NCI-H774 (cell line): ENCODE measurements at regions not wholly inside any gene's neighbourhood (a gene's known extent, or its start where the extent isn't known, plus 50 kb on each side); places are given as distances from the start of the nearest gene placed in this dataset.

Experiments used
- DNase-seq: peaks from one replicate; lab custom pipeline; 2025; lab: John Stamatoyannopoulos, UW

DNA sequence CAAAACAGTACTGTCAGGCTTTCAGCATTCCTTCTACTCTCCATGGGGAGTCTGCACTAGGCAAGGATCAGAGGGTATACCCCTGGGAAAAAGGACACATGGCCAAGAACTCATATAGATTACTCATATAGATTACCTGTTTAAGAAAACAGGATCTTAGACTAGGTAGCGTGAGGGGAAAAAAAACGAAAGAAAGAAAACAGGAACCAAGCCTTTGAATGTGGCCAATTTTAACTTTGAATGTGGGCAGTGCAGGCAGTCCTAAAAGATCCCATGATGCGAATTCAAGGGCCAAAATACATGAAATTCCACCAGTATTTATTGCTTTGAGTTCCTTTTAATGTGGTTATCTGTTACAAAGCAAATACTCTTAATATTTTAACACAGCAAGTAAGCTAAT is 108.6 kb upstream of the TAC1 start:
- DNase-seq = no peak

GRCh38 chr7:97630116-97630515 is 101.8 kb upstream of the TAC1 start:
- no peak for DNase-seq

GRCh38 chr7:97635622-97636021 is 96.3 kb upstream of the TAC1 start:
- DNase-seq = no peak

GRCh38 chr7:97639036-97639435 is 92.8 kb upstream of the TAC1 start:
- DNase-seq = no peak

DNA sequence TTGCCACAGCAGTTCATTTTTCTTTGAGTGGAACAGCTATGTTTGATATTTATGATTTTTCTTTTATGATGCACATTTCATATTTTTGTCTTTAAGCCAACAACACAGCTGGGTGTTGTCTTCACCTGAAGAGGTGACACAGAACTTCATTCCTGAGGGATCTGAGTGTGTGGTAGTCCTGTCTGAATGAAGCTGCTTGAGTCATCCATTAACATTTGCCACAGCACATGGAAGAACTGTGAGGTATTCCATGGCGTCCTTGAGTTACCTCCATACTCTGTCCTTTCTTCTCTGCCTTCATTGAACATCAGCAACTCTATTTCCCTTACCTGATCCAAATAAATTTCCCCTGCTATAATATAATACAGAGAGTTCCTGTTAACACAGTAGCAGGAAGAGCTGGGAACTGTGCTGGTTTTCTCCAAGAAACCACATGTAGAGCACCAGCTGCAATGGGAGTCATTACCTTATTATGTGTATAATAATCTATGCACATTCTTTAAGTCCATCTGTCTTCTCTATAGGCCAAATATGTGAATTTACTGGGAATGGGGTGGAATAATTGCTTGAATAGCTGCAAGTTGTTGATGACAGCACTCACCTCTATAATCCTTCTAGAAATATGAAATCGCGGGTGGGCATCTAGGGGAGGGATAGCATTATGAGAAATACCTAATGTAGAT is 72.4 kb upstream of the TAC1 start:
- DNase-seq = no peak

DNA sequence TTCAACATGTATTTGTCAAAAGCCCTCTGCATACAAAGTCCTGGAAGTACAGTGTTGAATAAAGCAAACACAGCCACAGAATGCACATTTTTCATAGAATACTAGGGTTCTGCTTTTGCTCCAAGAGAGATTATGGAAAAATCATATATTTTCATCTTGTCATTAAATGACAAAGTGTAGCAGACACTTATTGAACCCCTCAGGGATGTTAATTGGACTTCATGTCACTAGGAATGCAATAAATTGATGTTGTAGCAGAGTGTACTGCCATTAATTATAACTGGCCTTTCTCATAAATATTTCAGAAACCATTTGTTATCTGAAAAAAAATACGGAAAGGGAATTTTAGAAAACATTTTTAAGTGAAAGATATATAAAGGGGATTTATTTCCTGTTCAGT is 64.5 kb upstream of the TAC1 start:
- no peak for DNase-seq

GRCh38 chr7:97671571-97671970 is 60.3 kb upstream of the TAC1 start:
- no peak for DNase-seq

GRCh38 chr7:97680622-97681021 is 51.3 kb upstream of the TAC1 start:
- DNase-seq = no peak
